Adipocyte (in vitro differentiated cells): ENCODE measurements at regions not wholly inside any gene's neighbourhood (a gene's known extent, or its start where the extent isn't known, plus 50 kb on each side); places are given as distances from the start of the nearest gene placed in this dataset.

Experiments
- DNase-seq: peaks from one replicate; pipeline ENCODE4 v3.0.0-alpha.2; 2015; ENCODE audit warnings: low read depth
- H3K27me3 ChIP-seq: replicated peaks from 2 replicates; pipeline ENCODE4 v1.7.0; 2013; ENCODE audit warnings: mild to moderate bottlenecking, low read length, moderate library complexity; ENCODE audit not compliant: control insufficient read depth, insufficient read depth
- H3K36me3 ChIP-seq: 2 replicates; pipeline ENCODE4 v1.7.0; 2013; ENCODE audit warnings: low read length, mild to moderate bottlenecking, moderate library complexity; ENCODE audit not compliant: control insufficient read depth, insufficient read depth, severe bottlenecking
- H3K4me1 ChIP-seq: 2 replicates; pipeline ENCODE4 v1.7.0; 2013; ENCODE audit warnings: mild to moderate bottlenecking, low read length, moderate library complexity; ENCODE audit not compliant: control insufficient read depth, insufficient read depth
- H3K4me3 ChIP-seq: 2 replicates; pipeline ENCODE4 v1.7.0; 2013; ENCODE audit warnings: mild to moderate bottlenecking, low read length, moderate library complexity
- H3K9ac ChIP-seq: 2 replicates; pipeline ENCODE4 v1.7.0; 2013; ENCODE audit warnings: mild to moderate bottlenecking, low read length, moderate library complexity
- H3K9me3 ChIP-seq: 2 replicates; pipeline ENCODE4 v1.7.0; 2013; ENCODE audit warnings: mild to moderate bottlenecking, low read length, moderate library complexity; ENCODE audit not compliant: control insufficient read depth

DNA sequence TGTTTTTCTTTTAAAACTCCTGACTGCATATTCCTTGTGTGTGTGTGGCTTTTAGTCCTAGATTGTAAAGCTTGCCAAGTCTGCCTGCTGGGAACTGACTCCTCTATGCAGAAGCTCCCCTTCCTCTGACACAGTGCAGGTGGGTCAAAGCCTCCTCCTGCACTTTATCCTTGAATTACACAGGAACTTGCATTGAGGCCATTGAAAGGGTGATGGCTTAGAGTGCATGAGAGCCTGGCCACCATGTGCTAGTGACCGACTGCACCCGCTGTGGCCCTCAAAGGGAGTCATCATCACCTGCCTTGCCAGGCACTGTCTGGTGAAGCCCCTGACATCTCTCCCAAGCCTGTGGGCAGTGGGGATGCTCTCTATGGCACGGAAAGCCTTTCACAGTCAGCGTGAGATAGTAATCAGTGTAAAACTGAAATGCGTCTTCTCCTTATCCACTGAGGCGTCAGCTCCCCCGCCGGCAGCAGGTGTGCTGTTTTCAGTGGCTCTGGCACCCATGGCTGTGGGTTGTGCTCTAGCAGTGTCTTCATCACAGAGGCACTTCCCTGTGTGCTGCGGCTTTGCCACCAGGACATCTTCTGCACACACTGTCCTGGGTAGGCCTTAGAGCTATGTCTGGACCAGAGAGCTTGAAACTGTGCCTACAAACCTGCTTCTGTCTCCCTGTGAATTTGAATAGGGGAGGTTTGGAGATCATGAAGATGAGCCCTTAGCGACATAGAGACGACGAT lies 87.9 kb downstream of the THBS2 start:
- no peaks in the 10 kb centered on the region for H3K27me3 ChIP-seq
- no peak overlapping the region for H3K4me3 ChIP-seq
- peaks cover 17% of the 10 kb centered on the region for H3K4me1 ChIP-seq
- no peaks in the 10 kb centered on the region for H3K9me3 ChIP-seq
- DNase-seq = peak; percentile 29
- H3K36me3 ChIP-seq = no peaks in the 10 kb centered on the region
- H3K9ac ChIP-seq = no peak overlapping the region

DNA sequence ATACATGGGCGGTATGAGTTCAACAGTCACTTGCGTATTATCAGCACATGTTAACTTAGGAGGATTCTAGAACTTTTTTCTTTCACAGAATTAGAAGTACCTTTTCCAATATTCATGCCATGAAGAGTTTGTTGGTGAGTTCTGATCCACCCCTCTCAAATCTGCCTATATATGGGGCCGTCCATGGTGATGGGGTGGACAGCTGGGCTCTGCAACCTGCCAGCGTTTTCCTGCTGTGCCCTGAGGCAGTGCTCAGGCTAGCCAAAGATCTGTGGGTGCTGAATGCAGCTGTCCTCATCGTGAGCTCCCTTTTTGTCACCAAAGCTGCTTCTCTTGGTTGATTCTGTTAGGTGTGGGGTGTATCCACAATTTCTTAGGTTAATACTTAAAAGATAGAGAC lies 88.7 kb downstream of the THBS2 start:
- peak; percentile 35 for DNase-seq
- Histone ChIP-seq H3K9me3 (no peaks in the 10 kb centered on the region), H3K27me3 (no peaks in the 10 kb centered on the region), H3K4me1 (peaks cover 17% of the 10 kb centered on the region), H3K4me3 (no peak overlapping the region), H3K36me3 (no peaks in the 10 kb centered on the region), H3K9ac (no peak overlapping the region)

DNA sequence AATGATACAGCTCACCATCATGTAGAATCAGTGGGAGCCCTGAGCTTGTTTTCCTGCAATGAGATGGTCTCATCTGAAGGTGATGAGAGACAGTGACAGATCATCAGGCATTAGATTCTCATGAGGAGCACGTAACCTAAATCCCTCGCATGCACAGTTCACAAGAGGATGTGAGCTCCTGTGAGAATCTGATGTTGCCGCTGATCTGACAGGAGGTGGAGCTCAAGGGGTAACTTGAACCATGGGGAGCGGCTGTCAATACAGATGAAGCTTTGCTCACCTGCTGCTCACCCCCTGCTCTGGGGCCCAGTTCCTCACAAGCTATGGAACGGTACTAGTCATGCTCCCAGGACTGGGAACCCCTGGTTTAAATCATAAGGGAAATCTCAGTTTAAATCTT lies 89.2 kb downstream of the THBS2 start:
- H3K4me1 ChIP-seq = peaks cover 17% of the 10 kb centered on the region

DNA sequence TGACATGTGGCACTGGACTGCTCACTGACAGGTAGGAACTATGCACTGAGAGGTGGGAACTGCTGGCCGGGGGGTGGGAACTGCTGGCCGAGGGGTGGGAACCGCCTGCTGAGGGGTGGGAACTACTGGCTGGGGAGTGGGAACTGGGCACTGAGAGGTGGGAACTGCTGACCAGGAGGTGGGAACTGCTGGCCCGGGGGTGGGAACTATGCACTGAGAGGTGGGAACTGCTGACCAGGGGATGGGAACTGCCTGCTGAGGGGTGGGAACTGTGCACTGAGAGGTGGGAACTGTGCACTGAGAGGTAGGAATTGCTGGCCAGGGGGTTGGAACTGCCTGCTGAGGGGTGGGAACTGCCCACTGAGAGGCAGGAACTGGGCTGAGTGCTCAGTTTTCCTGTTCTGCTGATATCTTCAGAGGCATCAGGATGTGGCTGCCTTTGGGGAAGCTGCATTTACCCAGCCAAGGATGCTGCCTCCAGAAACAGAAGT lies 90.2 kb downstream of the THBS2 start:
- Histone ChIP-seq H3K36me3 (no peaks in the 10 kb centered on the region), H3K9me3 (no peaks in the 10 kb centered on the region), H3K4me3 (peak overlapping the region; percentile 57), H3K9ac (peak overlapping the region; percentile 44), H3K4me1 (peaks cover 22% of the 10 kb centered on the region), H3K27me3 (no peaks in the 10 kb centered on the region)
- DNase-seq = no peak

More for the DNA sequence above, 89.2 kb downstream of the THBS2 start:
- no peaks in the 10 kb centered on the region for H3K36me3 ChIP-seq
- H3K27me3 ChIP-seq = no peaks in the 10 kb centered on the region
- no peak overlapping the region for H3K9ac ChIP-seq
- DNase-seq = no peak
- no peak overlapping the region for H3K4me3 ChIP-seq
- H3K9me3 ChIP-seq = no peaks in the 10 kb centered on the region

DNA sequence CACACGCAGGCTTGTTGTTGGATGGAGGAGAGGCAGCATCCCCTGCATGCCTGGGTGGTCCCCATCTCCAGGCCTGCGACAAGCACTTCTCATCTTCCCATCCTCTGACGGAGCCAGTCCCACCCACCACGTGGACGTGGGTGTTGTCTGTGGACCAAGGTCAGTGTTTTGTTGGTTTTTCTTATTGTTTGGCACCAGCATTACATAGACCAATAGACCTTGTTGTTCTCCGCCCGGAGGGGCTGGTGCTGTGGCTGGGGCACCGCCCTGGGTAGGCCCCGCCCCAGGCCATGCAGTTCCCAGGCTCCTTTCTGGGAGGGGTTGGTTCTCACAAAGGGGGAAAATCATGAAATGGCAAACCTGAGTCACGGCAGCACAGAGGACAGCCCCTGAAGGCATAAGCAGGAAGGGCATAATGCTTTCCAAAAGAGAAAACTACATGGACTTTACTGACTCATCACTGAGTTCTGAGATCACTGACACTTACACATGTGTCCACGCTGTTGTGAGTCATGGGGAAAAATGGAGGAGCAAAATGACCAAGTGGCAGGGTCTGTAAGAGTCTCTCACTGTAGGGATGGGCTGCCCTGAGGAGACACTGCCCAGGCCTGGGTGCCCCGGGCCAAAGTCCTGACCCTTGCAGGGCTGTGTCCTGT lies 90.8 kb downstream of the THBS2 start:
- Histone ChIP-seq H3K4me1 (peaks cover 28% of the 10 kb centered on the region), H3K9ac (peak overlapping the region; percentile 44), H3K4me3 (peak overlapping the region; percentile 57), H3K27me3 (no peaks in the 10 kb centered on the region), H3K36me3 (no peaks in the 10 kb centered on the region), H3K9me3 (no peaks in the 10 kb centered on the region)
- DNase-seq = peak; percentile 97

DNA sequence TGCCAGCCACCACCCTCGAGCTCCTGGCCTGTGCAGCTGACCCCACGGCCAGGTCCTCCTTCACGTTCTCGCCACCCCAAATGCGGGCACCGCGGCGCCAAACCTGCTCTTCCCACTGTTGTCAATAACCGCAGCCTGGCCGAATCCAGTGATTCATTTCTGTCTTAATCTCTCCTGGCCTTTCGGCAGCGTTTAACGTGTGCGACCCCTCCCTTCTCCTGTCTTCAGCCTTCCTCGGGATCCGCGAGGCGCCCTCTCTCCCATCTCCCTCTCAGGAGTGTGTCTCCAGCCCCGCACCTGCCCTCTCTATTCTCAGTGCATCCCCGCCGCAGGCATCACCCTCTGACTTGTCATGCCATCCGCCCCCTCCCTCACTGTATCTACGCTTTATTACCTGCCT lies 91.4 kb downstream of the THBS2 start:
- Histone ChIP-seq H3K27me3 (no peaks in the 10 kb centered on the region), H3K9me3 (no peaks in the 10 kb centered on the region), H3K4me1 (peaks cover 34% of the 10 kb centered on the region), H3K4me3 (peak overlapping the region; percentile 47), H3K9ac (peak overlapping the region; percentile 14), H3K36me3 (no peaks in the 10 kb centered on the region)
- no peak for DNase-seq

DNA sequence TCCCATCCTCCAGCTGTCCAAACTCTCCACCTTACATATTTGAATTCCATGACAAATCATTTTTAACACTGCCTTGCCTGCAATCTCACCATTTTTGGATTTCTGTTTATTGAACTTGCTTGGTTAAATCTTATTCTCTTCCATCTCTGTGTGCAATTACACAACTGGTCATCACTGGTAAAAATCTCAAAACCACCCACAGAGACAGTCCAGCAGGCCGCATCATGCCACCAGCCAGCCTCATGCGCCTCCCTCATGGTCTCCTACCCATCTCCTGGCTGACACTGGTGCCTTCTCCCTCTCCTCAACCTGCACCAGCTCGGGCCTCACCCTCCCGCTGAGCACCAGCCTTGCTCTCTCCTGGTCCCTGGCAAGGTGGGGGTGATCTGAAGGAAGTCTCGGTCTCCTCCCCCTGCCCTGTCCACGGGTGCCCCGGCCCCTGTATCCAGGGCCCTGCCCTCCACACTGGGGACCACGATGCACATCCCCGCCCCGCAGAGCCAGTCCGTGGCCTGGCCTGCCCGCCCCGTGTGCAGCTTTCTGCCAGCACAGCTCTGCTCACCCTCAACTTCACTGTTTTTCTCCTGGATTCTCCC lies 92.0 kb downstream of the THBS2 start:
- H3K4me3 ChIP-seq = peak overlapping the region; percentile 21
- H3K9ac ChIP-seq = no peak overlapping the region
- no peaks in the 10 kb centered on the region for H3K36me3 ChIP-seq
- peaks cover 40% of the 10 kb centered on the region for H3K4me1 ChIP-seq
- no peaks in the 10 kb centered on the region for H3K9me3 ChIP-seq
- no peak for DNase-seq
- H3K27me3 ChIP-seq = no peaks in the 10 kb centered on the region

DNA sequence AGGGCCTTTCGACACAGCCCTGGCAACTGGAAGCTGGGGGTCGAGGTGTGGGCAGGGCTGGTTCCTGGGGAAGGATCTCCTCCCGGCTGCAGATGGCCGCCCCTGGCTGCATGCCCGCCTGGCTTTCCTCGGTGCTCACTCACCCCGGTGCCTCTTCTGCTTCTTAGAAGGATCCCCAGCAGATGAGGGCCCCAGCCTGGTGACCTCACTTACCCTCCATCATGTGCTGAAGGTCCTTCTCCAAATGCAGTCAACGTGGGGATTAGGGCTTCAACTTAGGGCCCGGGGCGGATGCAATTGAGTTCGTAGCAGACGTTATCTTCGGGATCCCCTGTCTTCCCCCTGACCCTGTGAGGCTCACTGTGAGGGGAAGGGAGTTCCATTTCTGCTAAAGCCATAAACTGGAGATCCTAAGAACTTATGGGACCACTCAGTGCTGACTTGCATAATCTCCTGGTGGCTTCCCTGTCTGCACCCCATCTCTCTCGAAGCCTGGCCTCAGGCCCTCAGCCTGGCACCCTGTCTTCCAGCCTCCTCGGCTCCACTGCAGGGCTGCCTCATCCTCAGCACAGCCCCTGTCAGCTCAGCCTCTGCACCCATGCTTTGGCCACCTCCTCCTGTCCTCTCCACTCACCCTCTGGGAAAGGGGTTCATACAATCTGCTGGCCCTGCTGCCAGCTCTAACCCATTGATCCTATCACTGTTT lies 92.6 kb downstream of the THBS2 start:
- no peak overlapping the region for H3K4me3 ChIP-seq
- no peak overlapping the region for H3K9ac ChIP-seq
- H3K36me3 ChIP-seq = no peaks in the 10 kb centered on the region
- H3K4me1 ChIP-seq = peaks cover 45% of the 10 kb centered on the region
- DNase-seq = no peak
- H3K9me3 ChIP-seq = no peaks in the 10 kb centered on the region
- H3K27me3 ChIP-seq = no peaks in the 10 kb centered on the region

DNA sequence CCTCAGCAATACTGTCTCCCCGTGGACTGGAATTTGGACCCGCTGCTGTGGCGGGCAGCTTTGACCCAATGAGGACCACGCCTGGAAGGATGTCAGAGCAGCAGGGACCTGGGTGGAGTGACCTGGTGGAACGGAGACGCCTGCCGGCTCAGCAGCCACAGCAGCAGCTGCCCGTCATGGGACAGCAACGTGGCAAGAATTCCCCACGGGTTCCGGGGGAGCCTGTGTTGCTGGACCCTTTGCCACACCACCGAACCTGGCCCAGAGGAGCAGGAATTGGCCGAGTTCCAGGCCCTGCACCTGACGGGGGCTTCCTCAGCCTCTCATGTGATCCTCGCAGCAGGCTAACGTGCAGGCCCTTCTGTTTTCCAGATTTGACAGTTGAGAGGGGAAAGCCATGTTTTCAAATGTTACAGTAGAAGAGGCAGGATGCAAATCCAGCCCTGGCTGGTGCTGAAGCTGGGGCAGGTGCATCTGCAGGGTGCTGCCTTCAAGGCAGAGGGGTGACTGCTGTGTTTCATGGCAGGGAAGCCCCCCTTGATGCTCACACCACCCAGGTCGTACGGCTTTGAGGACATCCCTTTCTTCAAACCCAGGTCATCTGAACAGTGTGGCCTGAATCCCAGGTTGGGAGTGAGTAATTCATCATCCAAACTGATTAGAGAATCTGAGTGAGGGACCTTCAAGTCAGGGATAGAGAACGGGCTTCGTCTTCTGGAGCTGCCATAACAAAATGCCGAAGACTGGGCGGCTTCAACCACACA lies 93.4 kb downstream of the THBS2 start:
- H3K4me3 ChIP-seq = no peak overlapping the region
- no peaks in the 10 kb centered on the region for H3K9me3 ChIP-seq
- no peak for DNase-seq
- no peak overlapping the region for H3K9ac ChIP-seq
- no peaks in the 10 kb centered on the region for H3K27me3 ChIP-seq
- H3K4me1 ChIP-seq = peaks cover 46% of the 10 kb centered on the region
- H3K36me3 ChIP-seq = no peaks in the 10 kb centered on the region

DNA sequence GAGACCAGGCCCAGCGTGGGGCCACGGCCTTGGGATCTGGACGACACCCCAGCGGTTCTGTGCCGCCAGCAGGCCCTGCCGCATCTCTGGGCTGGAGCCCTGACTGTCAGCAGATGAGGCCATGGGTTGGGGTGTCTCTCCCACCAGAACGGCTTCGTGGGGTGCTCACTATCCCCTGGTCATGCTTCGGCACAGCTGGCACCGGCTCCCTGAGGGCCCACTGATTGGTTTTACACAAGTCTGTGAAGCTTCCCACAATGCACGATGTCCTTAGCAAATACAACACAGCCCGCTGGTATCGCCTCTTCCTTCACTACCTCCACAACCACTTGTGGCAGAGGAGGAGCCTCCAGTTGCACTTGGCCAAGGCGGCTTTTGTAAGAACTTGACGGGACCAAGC lies 94.3 kb downstream of the THBS2 start:
- Histone ChIP-seq H3K9me3 (no peaks in the 10 kb centered on the region), H3K9ac (no peak overlapping the region), H3K27me3 (no peaks in the 10 kb centered on the region), H3K36me3 (no peaks in the 10 kb centered on the region), H3K4me1 (peaks cover 46% of the 10 kb centered on the region), H3K4me3 (no peak overlapping the region)
- no peak for DNase-seq
